Mesendoderm (in vitro differentiated cells): ENCODE measurements at regions not wholly inside any gene's neighbourhood (a gene's known extent, or its start where the extent isn't known, plus 50 kb on each side); places are given as distances from the start of the nearest gene placed in this dataset.

Source experiments
- DNase-seq: peaks from one replicate; pipeline ENCODE4 v3.0.0; 2013
- H2AK5ac ChIP-seq: 2 replicates; pipeline ENCODE4 v1.6.1; 2013; ENCODE audit warnings: low read length, inconsistent platforms
- H2BK120ac ChIP-seq: 2 replicates; pipeline ENCODE4 v1.6.1; 2013; ENCODE audit warnings: low read depth, mild to moderate bottlenecking, low read length, moderate library complexity, mixed read lengths
- H2BK15ac ChIP-seq: replicated peaks from 2 replicates; pipeline ENCODE4 v1.6.1; 2013; ENCODE audit warnings: low read depth, mild to moderate bottlenecking, moderate library complexity
- H2BK5ac ChIP-seq: 2 replicates; pipeline ENCODE4 v1.6.1; 2013; ENCODE audit warnings: low read length, inconsistent platforms
- H3K18ac ChIP-seq: 2 replicates; pipeline ENCODE4 v1.6.1; 2013; ENCODE audit warnings: mild to moderate bottlenecking, low read length, mixed read lengths
- H3K23ac ChIP-seq: one replicate; pipeline ENCODE4 v1.6.1; 2013; ENCODE audit warnings: low read length
- H3K27ac ChIP-seq: 2 replicates; pipeline ENCODE4 v1.5.1; 2013; ENCODE audit warnings: low read depth, mild to moderate bottlenecking, inconsistent platforms, low read length, moderate library complexity
- H3K27me3 ChIP-seq: 2 replicates; pipeline ENCODE4 v1.6.1; 2013; ENCODE audit warnings: low read length, control low read depth, mild to moderate bottlenecking, inconsistent platforms; ENCODE audit not compliant: insufficient read depth, poor library complexity
- H3K36me3 ChIP-seq: 2 replicates; pipeline ENCODE4 v1.6.1; 2013; ENCODE audit warnings: low read length, inconsistent platforms; ENCODE audit not compliant: control insufficient read depth, insufficient read depth
- H3K4ac ChIP-seq: one replicate; pipeline ENCODE4 v1.6.1; 2013; ENCODE audit warnings: low read depth, mild to moderate bottlenecking, low read length, moderate library complexity
- H3K4me1 ChIP-seq: 2 replicates; pipeline ENCODE4 v1.6.1; 2013; ENCODE audit warnings: low read depth, low read length, inconsistent platforms; ENCODE audit not compliant: control insufficient read depth
- H3K4me2 ChIP-seq: 2 replicates; pipeline ENCODE4 v1.6.1; 2013; ENCODE audit warnings: low read length
- H3K4me3 ChIP-seq: 2 replicates; pipeline ENCODE4 v1.5.1; 2013; ENCODE audit warnings: mild to moderate bottlenecking, low read length
- H3K56ac ChIP-seq: one replicate; pipeline ENCODE4 v1.6.1; 2013; ENCODE audit warnings: low read length
- H3K79me1 ChIP-seq: 2 replicates; pipeline ENCODE4 v1.6.1; 2013; ENCODE audit warnings: low read length, inconsistent platforms
- H3K79me2 ChIP-seq: 2 replicates; pipeline ENCODE4 v1.6.1; 2013; ENCODE audit warnings: mild to moderate bottlenecking, low read length; ENCODE audit not compliant: control insufficient read depth, insufficient read depth
- H3K9ac ChIP-seq: 2 replicates; pipeline ENCODE4 v1.6.1; 2013; ENCODE audit warnings: low read length, inconsistent platforms
- H4K5ac ChIP-seq: one replicate; pipeline ENCODE4 v1.6.1; 2013; ENCODE audit warnings: low read length
- H4K8ac ChIP-seq: one replicate; pipeline ENCODE4 v1.6.1; 2013; ENCODE audit warnings: low read depth, mild to moderate bottlenecking, control low read depth, low read length, moderate library complexity
- WGBS: extraction: QIAGEN DNeasy Blood & Tissue Kit; methylation state at CpG from one replicate; pipeline ENCODE4 v1.1.7; 2013; ENCODE audit warnings: low lambda C conversion rate, missing lambda C conversion rate; ENCODE audit not compliant: insufficient coverage; ENCODE audit errors: extremely low coverage; 5-methylcytosine and 5-hydroxymethylcytosine counted together

GRCh38 chr5:2148312-2149194, 265.8 kb upstream of the IRX4 start:
- H3K23ac ChIP-seq = no peak overlapping the region
- H4K8ac ChIP-seq = no peak overlapping the region
- H2BK120ac ChIP-seq = no peak overlapping the region
- no peak for DNase-seq
- no peaks in the 10 kb centered on the region for H3K4me1 ChIP-seq
- no peaks in the 10 kb centered on the region for H3K79me1 ChIP-seq
- no peak overlapping the region for H2BK15ac ChIP-seq
- H3K56ac ChIP-seq = no peak overlapping the region
- no peak overlapping the region for H4K5ac ChIP-seq
- H2BK5ac ChIP-seq = no peak overlapping the region
- no peak overlapping the region for H3K4ac ChIP-seq
- H3K4me2 ChIP-seq = no peak overlapping the region
- WGBS = no CpG with 5 or more reads among the region's 14 CpGs
- no peaks in the 10 kb centered on the region for H3K27me3 ChIP-seq
- H3K4me3 ChIP-seq = no peak overlapping the region
- H3K18ac ChIP-seq = no peak overlapping the region
- H3K27ac ChIP-seq = no peak overlapping the region
- H3K36me3 ChIP-seq = no peaks in the 10 kb centered on the region
- no peaks in the 10 kb centered on the region for H3K79me2 ChIP-seq
- no peak overlapping the region for H2AK5ac ChIP-seq
- H3K9ac ChIP-seq = no peak overlapping the region

- H3K4ac ChIP-seq = no peak overlapping the region
- no peak overlapping the region for H3K56ac ChIP-seq
- H4K8ac ChIP-seq = no peak overlapping the region
- no peak overlapping the region for H3K27ac ChIP-seq
- H3K23ac ChIP-seq = no peak overlapping the region
- H4K5ac ChIP-seq = no peak overlapping the region
- peak; percentile 32 for DNase-seq
- H3K18ac ChIP-seq = no peak overlapping the region
- no peak overlapping the region for H3K9ac ChIP-seq
- H2BK120ac ChIP-seq = no peak overlapping the region
- no peaks in the 10 kb centered on the region for H3K79me1 ChIP-seq
- H3K27me3 ChIP-seq = no peaks in the 10 kb centered on the region
- H3K4me3 ChIP-seq = no peak overlapping the region
- H3K79me2 ChIP-seq = no peaks in the 10 kb centered on the region
- H3K4me1 ChIP-seq = no peaks in the 10 kb centered on the region
- no peak overlapping the region for H2BK5ac ChIP-seq
- H2BK15ac ChIP-seq = no peak overlapping the region
- no peak overlapping the region for H3K4me2 ChIP-seq
- no peaks in the 10 kb centered on the region for H3K36me3 ChIP-seq
- no peak overlapping the region for H2AK5ac ChIP-seq
- whole genome bisulfite sequencing = no CpG with 5 or more reads among the region's 13 CpGs
These were observed 265.0 kb upstream of the IRX4 start for GRCh38 chr5:2147504-2148311.

GRCh38 chr5:2143646-2144353, 261.1 kb upstream of the IRX4 start:
- Histone ChIP-seq H2BK5ac (no peak overlapping the region), H3K27ac (no peak overlapping the region), H3K36me3 (no peaks in the 10 kb centered on the region), H3K4me2 (no peak overlapping the region), H3K79me2 (no peaks in the 10 kb centered on the region), H3K4me1 (no peaks in the 10 kb centered on the region), H3K9ac (no peak overlapping the region), H3K18ac (no peak overlapping the region), H3K79me1 (no peaks in the 10 kb centered on the region), H3K4me3 (no peak overlapping the region), H2BK15ac (no peak overlapping the region), H4K8ac (no peak overlapping the region), H4K5ac (no peak overlapping the region), H3K56ac (no peak overlapping the region), H3K27me3 (no peaks in the 10 kb centered on the region), H2BK120ac (no peak overlapping the region), H3K4ac (no peak overlapping the region), H2AK5ac (no peak overlapping the region), H3K23ac (no peak overlapping the region)
- DNase-seq = no peak
- no CpG with 5 or more reads among the region's 12 CpGs for WGBS

GRCh38 chr5:2143088-2143487, 260.4 kb upstream of the IRX4 start:
- Histone ChIP-seq H3K27me3 (no peaks in the 10 kb centered on the region), H3K4me1 (no peaks in the 10 kb centered on the region), H3K56ac (no peak overlapping the region), H4K5ac (no peak overlapping the region), H2BK15ac (no peak overlapping the region), H3K9ac (no peak overlapping the region), H2BK120ac (no peak overlapping the region), H3K23ac (no peak overlapping the region), H2BK5ac (no peak overlapping the region), H4K8ac (no peak overlapping the region), H3K36me3 (no peaks in the 10 kb centered on the region), H3K79me2 (no peaks in the 10 kb centered on the region), H3K4ac (no peak overlapping the region), H3K4me2 (no peak overlapping the region), H3K27ac (no peak overlapping the region), H3K18ac (no peak overlapping the region), H3K4me3 (no peak overlapping the region), H3K79me1 (no peaks in the 10 kb centered on the region), H2AK5ac (no peak overlapping the region)
- no CpG with 5 or more reads among the region's 11 CpGs for WGBS
- no peak for DNase-seq

- H3K27me3 ChIP-seq = no peaks in the 10 kb centered on the region
- H3K9ac ChIP-seq = no peak overlapping the region
- H3K27ac ChIP-seq = no peak overlapping the region
- no peak overlapping the region for H4K8ac ChIP-seq
- no peak overlapping the region for H3K4me3 ChIP-seq
- no peak for DNase-seq
- H3K56ac ChIP-seq = no peak overlapping the region
- no peak overlapping the region for H2BK5ac ChIP-seq
- no peak overlapping the region for H2AK5ac ChIP-seq
- no peaks in the 10 kb centered on the region for H3K79me1 ChIP-seq
- no peak overlapping the region for H2BK120ac ChIP-seq
- no peak overlapping the region for H3K4me2 ChIP-seq
- H3K23ac ChIP-seq = no peak overlapping the region
- no peaks in the 10 kb centered on the region for H3K36me3 ChIP-seq
- no peak overlapping the region for H4K5ac ChIP-seq
- no peak overlapping the region for H2BK15ac ChIP-seq
- WGBS = no CpG with 5 or more reads among the region's 13 CpGs
- H3K4ac ChIP-seq = no peak overlapping the region
- H3K18ac ChIP-seq = no peak overlapping the region
- H3K79me2 ChIP-seq = no peaks in the 10 kb centered on the region
- no peaks in the 10 kb centered on the region for H3K4me1 ChIP-seq
These were observed 259.8 kb upstream of the IRX4 start for GRCh38 chr5:2142456-2142954.
